Thymus (tissue), 11 donors: ENCODE measurements at regions not wholly inside any gene's neighbourhood (a gene's known extent, or its start where the extent isn't known, plus 50 kb on each side); places are given as distances from the start of the nearest gene placed in this dataset.
"Not testable (repeated sequence)": the region's sequence is repeated elsewhere in the genome, so short reads cannot be mapped to it uniquely, and the experiment has no call there.

Experiments used
- DNase-seq, 9 donors: peaks; one replicate each; pipeline ENCODE4 v3.0.0-alpha.2; 2013; ENCODE audit warnings: low spot score in 9 of 9, low read depth in 6 of 9, missing footprints in 1 of 9
- H3K27ac ChIP-seq, 2 donors: one replicate each; pipeline ENCODE4 v1.5.1; 2013; ENCODE audit warnings: control low read depth in 1 of 2, low read depth in 1 of 2, low read length in 1 of 2, mild to moderate bottlenecking in 1 of 2, moderate library complexity in 1 of 2
- H3K27me3 ChIP-seq, 2 donors: one replicate each; pipeline ENCODE4 v1.5.1; 2013; ENCODE audit warnings: low read length in 1 of 2; ENCODE audit not compliant: control insufficient read depth in 2 of 2, insufficient read depth in 1 of 2
- H3K36me3 ChIP-seq, 2 donors: one replicate each; pipeline ENCODE4 v1.5.1; 2013; ENCODE audit warnings: low read length in 1 of 2, mild to moderate bottlenecking in 1 of 2, moderate library complexity in 1 of 2; ENCODE audit not compliant: control insufficient read depth in 2 of 2, insufficient read depth in 2 of 2
- H3K4me1 ChIP-seq, 2 donors: one replicate each; pipeline ENCODE4 v1.5.1; 2013; ENCODE audit warnings: low read length in 2 of 2; ENCODE audit not compliant: control insufficient read depth in 2 of 2, insufficient read depth in 2 of 2
- H3K4me3 ChIP-seq, 2 donors: one replicate each; pipeline ENCODE4 v1.5.1; 2013; ENCODE audit warnings: low read length in 2 of 2, control low read depth in 1 of 2, mild to moderate bottlenecking in 1 of 2
- H3K9me3 ChIP-seq, 2 donors: one replicate each; pipeline ENCODE4 v1.5.1; 2013; ENCODE audit warnings: low read length in 1 of 2, mild to moderate bottlenecking in 1 of 2; ENCODE audit not compliant: control insufficient read depth in 2 of 2, insufficient read depth in 1 of 2
- WGBS: extraction: QIAGEN DNeasy Blood & Tissue Kit; methylation state at CpG from one replicate; pipeline ENCODE4 v1.1.7; 2013; 5-methylcytosine and 5-hydroxymethylcytosine counted together
- donor health status: healthy.

DNA sequence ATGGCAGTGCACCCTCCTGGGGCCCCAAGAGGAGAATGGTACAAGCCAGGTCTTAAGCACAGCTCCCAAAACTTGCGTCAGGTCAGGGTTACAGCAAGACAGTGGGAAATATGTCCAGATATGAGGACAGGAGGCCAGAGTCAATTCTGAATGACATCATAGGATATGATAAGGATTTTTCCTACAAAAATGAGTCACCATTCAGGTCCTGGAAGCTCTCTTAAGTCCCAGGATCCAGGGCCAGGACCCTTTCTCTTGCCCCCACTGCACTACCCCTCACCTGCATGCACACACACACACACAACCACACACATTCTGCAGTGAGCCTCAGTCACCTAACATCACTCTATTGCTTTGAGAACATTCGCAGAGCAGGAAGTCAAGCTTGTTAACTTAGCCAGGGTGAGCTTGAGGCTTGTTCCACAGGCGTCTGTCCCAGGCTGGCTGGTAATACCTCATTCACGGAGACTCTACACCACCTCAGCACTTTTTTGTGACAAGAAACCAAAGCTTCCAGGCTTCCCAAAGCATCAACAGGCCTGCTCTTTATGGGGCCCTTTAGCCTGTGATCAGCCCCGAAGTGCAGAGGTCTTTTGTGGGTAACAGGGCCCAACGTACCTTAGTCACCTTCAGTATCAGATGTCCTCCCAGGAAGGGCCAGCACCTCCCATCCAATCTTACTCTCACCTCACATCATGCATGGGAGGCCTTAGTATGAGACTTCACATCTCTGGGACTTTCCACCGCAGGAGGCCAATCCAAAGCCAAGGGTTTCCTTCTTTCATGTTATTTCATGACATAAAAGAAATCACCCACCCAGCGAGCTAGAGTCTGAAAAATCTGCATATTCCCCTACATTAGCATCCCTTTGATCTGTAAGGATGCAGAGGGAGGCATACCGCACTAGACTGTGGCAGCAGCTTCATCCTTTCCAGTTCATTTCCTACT, 74.0 kb upstream of the LIPC start:
- Histone ChIP-seq H3K27ac (peak overlapping the region in 1 of 2 donors; percentile 93), H3K9me3 (no peaks in the 10 kb centered on the region), H3K4me1 (peaks cover 20 to 60% of the 10 kb centered on the region in 2 donors), H3K27me3 (no peaks in the 10 kb centered on the region), H3K36me3 (no peaks in the 10 kb centered on the region), H3K4me3 (no peak overlapping the region)
- DNase-seq = peak in 6 of 9 donors; percentile 55 to 83 (median 61)
- WGBS = 68% methylated on average over 9 of the region's 9 CpGs

GRCh38 chr15:58360421-58361090, 71.2 kb upstream of the LIPC start:
- WGBS = 96% methylated on average over 4 of the region's 4 CpGs

GRCh38 chr15:58361273-58361759, 70.5 kb upstream of the LIPC start:
- H3K4me1 ChIP-seq = peaks cover 17 to 50% of the 10 kb centered on the region in 2 donors
- no peak overlapping the region for H3K27ac ChIP-seq
- no peaks in the 10 kb centered on the region for H3K27me3 ChIP-seq
- no peak overlapping the region for H3K4me3 ChIP-seq
- no peaks in the 10 kb centered on the region for H3K9me3 ChIP-seq
- WGBS = 95% methylated on average over 5 of the region's 5 CpGs
- no peaks in the 10 kb centered on the region for H3K36me3 ChIP-seq
- no peak for DNase-seq

More at GRCh38 chr15:58360421-58361090, 71.2 kb upstream of the LIPC start:
- no peaks in the 10 kb centered on the region for H3K9me3 ChIP-seq
- H3K4me3 ChIP-seq = no peak overlapping the region
- no peaks in the 10 kb centered on the region for H3K27me3 ChIP-seq
- DNase-seq = no peak
- H3K4me1 ChIP-seq = peaks cover 19 to 57% of the 10 kb centered on the region in 2 donors
- no peaks in the 10 kb centered on the region for H3K36me3 ChIP-seq
- no peak overlapping the region for H3K27ac ChIP-seq

GRCh38 chr15:58362262-58362922, 69.4 kb upstream of the LIPC start:
- WGBS = 92% methylated on average over 6 of the region's 6 CpGs
- DNase-seq = no peak
- no peaks in the 10 kb centered on the region for H3K9me3 ChIP-seq
- H3K36me3 ChIP-seq = no peaks in the 10 kb centered on the region
- H3K4me3 ChIP-seq = no peak overlapping the region
- H3K27me3 ChIP-seq = no peaks in the 10 kb centered on the region
- H3K4me1 ChIP-seq = peaks cover 16 to 39% of the 10 kb centered on the region in 2 donors
- H3K27ac ChIP-seq = peak overlapping the region in 1 of 2 donors; percentile 26

- DNase-seq = peak in 1 of 9 donors; percentile 30
- H3K9me3 ChIP-seq, H3K36me3 ChIP-seq, H3K27me3 ChIP-seq, H3K27ac ChIP-seq, H3K4me3 ChIP-seq: not testable (repeated sequence)
- WGBS = 20% methylated on average over 8 of the region's 8 CpGs
- peaks cover 13 to 32% of the 10 kb centered on the region in 2 donors for H3K4me1 ChIP-seq
Measured at GRCh38 chr15:58363118-58363517, 68.7 kb upstream of the LIPC start.

GRCh38 chr15:58363673-58364072, 68.1 kb upstream of the LIPC start:
- not testable (repeated sequence) for H3K27me3 ChIP-seq, H3K4me3 ChIP-seq, H3K9me3 ChIP-seq, DNase-seq, H3K36me3 ChIP-seq, H3K27ac ChIP-seq
- peaks cover 7 to 26% of the 10 kb centered on the region in 2 donors for H3K4me1 ChIP-seq
- WGBS = 95% methylated on average over 6 of the region's 6 CpGs

- WGBS = 98% methylated on average over 1 of the region's 1 CpG
- H3K9me3 ChIP-seq, H3K27me3 ChIP-seq, H3K27ac ChIP-seq, DNase-seq, H3K36me3 ChIP-seq, H3K4me3 ChIP-seq: not testable (repeated sequence)
- H3K4me1 ChIP-seq = peaks cover 7 to 23% of the 10 kb centered on the region in 2 donors
Measured at GRCh38 chr15:58365098-58365497, 66.7 kb upstream of the LIPC start.

DNA sequence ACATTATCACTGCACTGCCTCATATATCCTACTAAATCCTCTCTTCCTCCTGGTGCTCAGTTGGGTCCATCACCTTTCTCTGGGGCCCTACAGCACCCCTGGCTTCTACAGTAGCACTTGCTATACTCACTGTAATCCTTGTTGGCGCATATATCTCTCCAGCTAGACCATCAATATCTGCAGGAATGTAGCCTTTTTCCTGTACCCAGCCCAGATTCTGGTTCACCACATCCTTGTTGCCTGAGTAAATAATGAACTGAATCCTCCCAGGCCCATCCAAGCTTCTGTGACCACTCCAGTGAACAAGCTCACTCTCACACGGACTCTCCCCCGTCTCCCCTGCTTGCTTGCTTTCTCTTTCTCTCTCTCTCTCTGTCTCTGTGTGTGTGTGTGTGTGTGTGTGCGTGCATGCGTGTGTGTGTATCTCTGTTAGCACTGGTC, 62.5 kb upstream of the LIPC start:
- Histone ChIP-seq H3K4me3 (no peak overlapping the region), H3K27me3 (no peaks in the 10 kb centered on the region), H3K36me3 (no peaks in the 10 kb centered on the region), H3K27ac (no peak overlapping the region), H3K4me1 (peaks cover 0 to 6% of the 10 kb centered on the region in 2 donors), H3K9me3 (no peaks in the 10 kb centered on the region)
- 46% methylated on average over 5 of the region's 5 CpGs for WGBS
- DNase-seq = peak in 4 of 9 donors; percentile 42 to 53 (median 50)
